H1 (cell line): ENCODE measurements at regions not wholly inside any gene's neighbourhood (a gene's known extent, or its start where the extent isn't known, plus 50 kb on each side); places are given as distances from the start of the nearest gene placed in this dataset.

Experiments
- CTCF ChIA-PET: fragments of 300-600 bp; sonication (Branson Sonifier 250); formaldehyde crosslinking; loops from one replicate; lab custom pipeline; 2021; ENCODE audit not compliant: partially characterized antibody; lab: Charles Lee
- POLR2A ChIA-PET: fragments of 300-600 bp; sonication (Branson Sonifier 250); formaldehyde crosslinking; loops from one replicate; lab custom pipeline; 2021; ENCODE audit warnings: inconsistent platforms; ENCODE audit not compliant: partially characterized antibody; lab: Charles Lee
- DNase-seq, 2 experiments: peaks; one replicate each; pipeline versions ENCODE4 v3.0.0 to v3.0.0-alpha.2; 2010 to 2022; ENCODE audit warnings: low spot score in 2 of 2, low read depth in 1 of 2, mixed read lengths in 1 of 2
- FAIRE-seq: peaks from 2 replicates; lab custom pipeline; 2011; peaks lifted over from hg19 to GRCh38; lab: Jason Lieb, UNC
- H2AFZ ChIP-seq: 2 replicates; pipeline ENCODE4 v1.8.1; 2012; ENCODE audit warnings: low read length, inconsistent platforms
- H2AK5ac ChIP-seq: 2 replicates; pipeline ENCODE4 v1.6.1; 2013; ENCODE audit warnings: low read depth, low read length
- H2BK120ac ChIP-seq: replicated peaks from 2 replicates; pipeline ENCODE3; 2013; ENCODE audit warnings: low read depth, low read length, inconsistent platforms
- H2BK12ac ChIP-seq: 2 replicates; pipeline ENCODE4 v1.6.1; 2013; ENCODE audit warnings: low read depth, low read length
- H2BK15ac ChIP-seq: 2 replicates; pipeline ENCODE4 v1.6.1; 2013; ENCODE audit warnings: low read length
- H2BK20ac ChIP-seq: 2 replicates; pipeline ENCODE4 v1.6.1; 2013; ENCODE audit warnings: low read length
- H2BK5ac ChIP-seq: 2 replicates; pipeline ENCODE4 v1.6.1; 2013; ENCODE audit warnings: low read depth, low read length
- H3K14ac ChIP-seq: 2 replicates; pipeline ENCODE4 v1.6.1; 2013; ENCODE audit warnings: inconsistent platforms; ENCODE audit not compliant: insufficient read length
- H3K18ac ChIP-seq: 2 replicates; pipeline ENCODE4 v1.6.1; 2013; ENCODE audit warnings: low read length; ENCODE audit errors: extremely low read depth
- H3K23ac ChIP-seq: 2 replicates; pipeline ENCODE4 v1.6.1; 2013; ENCODE audit warnings: inconsistent platforms; ENCODE audit not compliant: insufficient read length
- H3K23me2 ChIP-seq: 2 replicates; pipeline ENCODE4 v1.6.1; 2013; ENCODE audit warnings: low read depth, low read length
- H3K27ac ChIP-seq: 2 replicates; pipeline ENCODE4 v1.6.1; 2011; ENCODE audit warnings: low read depth, low read length, inconsistent platforms
- H3K27me3 ChIP-seq, 4 experiments: replicated peaks in 1 of 4; 1 replicate in 1 of 4; 2 replicates in 3 of 4; pipeline versions ENCODE4 v1.6.1 to v1.8.1; 2011 to 2013; ENCODE audit warnings: low read length in 3 of 4, mild to moderate bottlenecking in 3 of 4, inconsistent platforms in 2 of 4, mixed read lengths in 2 of 4, moderate library complexity in 1 of 4; ENCODE audit not compliant: control insufficient read depth in 3 of 4, insufficient read depth in 3 of 4; ENCODE audit errors: extremely low read depth in 1 of 4
- H3K36me3 ChIP-seq, 4 experiments: 2 replicates each; pipeline versions ENCODE4 v1.6.1 to v1.8.1; 2011 to 2013; ENCODE audit warnings: mild to moderate bottlenecking in 4 of 4, low read length in 3 of 4, moderate library complexity in 2 of 4, control low read depth in 1 of 4, inconsistent platforms in 1 of 4; ENCODE audit not compliant: insufficient read depth in 4 of 4, control insufficient read depth in 2 of 4
- H3K4ac ChIP-seq: replicated peaks from 2 replicates; pipeline ENCODE3; 2013; ENCODE audit warnings: low read length, low read depth, mixed read lengths, inconsistent platforms; ENCODE audit not compliant: insufficient read length
- H3K4me1 ChIP-seq, 4 experiments: replicated peaks in 1 of 4; 1 replicate in 1 of 4; 2 replicates in 3 of 4; pipeline versions ENCODE4 v1.6.1 to v1.8.1; 2011 to 2013; ENCODE audit warnings: low read length in 3 of 4, inconsistent platforms in 2 of 4, mixed read lengths in 1 of 4; ENCODE audit not compliant: insufficient read depth in 4 of 4, control insufficient read depth in 3 of 4
- H3K4me2 ChIP-seq, 2 experiments: 2 replicates each; pipeline versions ENCODE4 v1.6.1 to v1.8.1; 2011 to 2013; ENCODE audit warnings: low read depth in 2 of 2, low read length in 2 of 2, control low read depth in 1 of 2, inconsistent platforms in 1 of 2, mild to moderate bottlenecking in 1 of 2; ENCODE audit not compliant: insufficient read depth in 1 of 2
- H3K4me3 ChIP-seq, 4 experiments: fragments of 200-600, 300-600 bp in 1 of 4; sonication (generic), shearing (Covaris generic), sonication (Bioruptor Twin) in 1 of 4; 2 replicates each; pipeline versions ENCODE4 v1.5.1 to v1.8.1; 2011 to 2016; ENCODE audit warnings: low read length in 4 of 4, low read depth in 3 of 4, control low read depth in 2 of 4, inconsistent platforms in 2 of 4, mild to moderate bottlenecking in 2 of 4, mixed read lengths in 1 of 4, moderate library complexity in 1 of 4; ENCODE audit not compliant: insufficient read depth in 2 of 4; ENCODE audit errors: extremely low read depth in 1 of 4
- H3K56ac ChIP-seq: replicated peaks from 2 replicates; pipeline ENCODE3; 2013; ENCODE audit warnings: low read depth, mild to moderate bottlenecking, mixed read lengths, low read length, inconsistent platforms; ENCODE audit not compliant: insufficient read length
- H3K79me1 ChIP-seq: 2 replicates; pipeline ENCODE4 v1.6.1; 2013; ENCODE audit warnings: low read depth, low read length, control low read depth
- H3K79me2 ChIP-seq, 2 experiments: 2 replicates each; pipeline versions ENCODE4 v1.6.1 to v1.8.1; 2012 to 2013; ENCODE audit warnings: low read length in 2 of 2, mild to moderate bottlenecking in 2 of 2, inconsistent platforms in 1 of 2; ENCODE audit not compliant: insufficient read depth in 2 of 2, control insufficient read depth in 1 of 2
- H3K9ac ChIP-seq, 4 experiments: replicated peaks in 1 of 4; 1 replicate in 1 of 4; 2 replicates in 3 of 4; pipeline versions ENCODE4 v1.6.1 to v1.8.1; 2011 to 2013; ENCODE audit warnings: low read depth in 3 of 4, low read length in 3 of 4, control low read depth in 2 of 4, mild to moderate bottlenecking in 2 of 4, moderate library complexity in 2 of 4, inconsistent platforms in 1 of 4; ENCODE audit errors: extremely low read depth in 1 of 4
- H3K9me3 ChIP-seq, 2 experiments: 2 replicates each; pipeline versions ENCODE4 v1.6.1 to v1.8.1; 2012 to 2013; ENCODE audit warnings: mild to moderate bottlenecking in 2 of 2, moderate library complexity in 2 of 2, control low read depth in 1 of 2, inconsistent platforms in 1 of 2, low read depth in 1 of 2, low read length in 1 of 2, mixed read lengths in 1 of 2; ENCODE audit not compliant: insufficient read depth in 2 of 2
- H4K20me1 ChIP-seq, 2 experiments: replicated peaks in 1 of 2; 2 replicates each; pipeline versions ENCODE3 to v1.8.1; 2011 to 2013; ENCODE audit warnings: inconsistent platforms in 2 of 2, low read length in 2 of 2, mild to moderate bottlenecking in 1 of 2; ENCODE audit not compliant: insufficient read depth in 2 of 2, control insufficient read depth in 1 of 2
- H4K5ac ChIP-seq: 2 replicates; pipeline ENCODE4 v1.6.1; 2013; ENCODE audit warnings: low read length, low read depth, mixed read lengths, inconsistent platforms; ENCODE audit not compliant: insufficient read length
- H4K8ac ChIP-seq: 2 replicates; pipeline ENCODE4 v1.8.0; 2013; ENCODE audit warnings: mild to moderate bottlenecking, moderate library complexity, low read length, inconsistent platforms; ENCODE audit not compliant: insufficient read depth; ENCODE audit errors: extremely low read depth
- H4K91ac ChIP-seq: replicated peaks from 2 replicates; pipeline ENCODE3; 2013; ENCODE audit warnings: low read length, mixed read lengths, inconsistent platforms; ENCODE audit not compliant: insufficient read length
- CHD7 ChIP-seq: fragments of 300-600 bp; sonication (generic); IDR thresholded peaks from 2 replicates; pipeline ENCODE4 v1.7.1; 2012; ENCODE audit warnings: low read length, moderate library complexity, mild to moderate bottlenecking, inconsistent platforms; ENCODE audit not compliant: insufficient replicate concordance
- WGBS, 2 experiments: shearing (Covaris generic) in 1 of 2; methylation state at CpG; one replicate each; pipeline versions ENCODE4 v1.1.6 to v1.1.7; 2013 to 2015; ENCODE audit warnings: low lambda C conversion rate in 2 of 2, mixed read lengths in 2 of 2, inconsistent platforms in 1 of 2, low coverage in 1 of 2, missing lambda C conversion rate in 1 of 2; ENCODE audit not compliant: insufficient replicate concordance in 2 of 2, insufficient coverage in 1 of 2, insufficient read length in 1 of 2; ENCODE audit errors: extremely low coverage in 1 of 2, missing lambda C conversion rate in 1 of 2; 5-methylcytosine and 5-hydroxymethylcytosine counted together

DNA sequence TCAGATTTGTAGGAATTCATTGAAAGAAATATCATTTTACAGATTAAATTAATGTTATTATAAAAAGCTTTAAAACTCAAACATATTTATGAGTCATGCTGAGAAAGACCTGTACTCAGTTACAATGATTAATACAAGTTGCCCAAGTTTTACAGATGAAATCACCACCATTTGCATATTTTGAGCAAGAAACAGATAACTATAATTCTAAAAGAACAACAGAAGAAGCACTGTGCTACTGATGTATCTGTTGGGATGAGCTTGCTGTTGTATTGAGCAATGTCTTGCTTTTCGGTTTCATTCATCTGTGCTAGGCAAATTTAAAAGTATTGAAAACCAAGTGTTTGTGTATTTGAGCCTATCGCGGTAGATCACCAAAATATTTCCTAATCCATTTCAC lies 1589.1 kb upstream of the ZEB2 start:
- H4K8ac ChIP-seq = no peak overlapping the region
- CTCF ChIA-PET = no interaction called here
- no peak overlapping the region for H3K14ac ChIP-seq
- TF ChIP-seq CHD7 = no peak

More for the DNA sequence above, 1589.1 kb upstream of the ZEB2 start:
- no peak overlapping the region for H3K23ac ChIP-seq
- no peak for FAIRE-seq
- 94% methylated on average over 3 of the region's 3 CpGs; no CpG with 5 or more reads in 1 of the 2 experiments for WGBS, 2 experiments
- H3K79me1 ChIP-seq = no peaks in the 10 kb centered on the region
- H3K36me3 ChIP-seq = no peaks in the 10 kb centered on the region
- H3K9ac ChIP-seq = no peak overlapping the region
- no peak overlapping the region for H3K56ac ChIP-seq
- no peak overlapping the region for H2AFZ ChIP-seq
- no peaks in the 10 kb centered on the region for H3K23me2 ChIP-seq
- H2BK120ac ChIP-seq = no peak overlapping the region
- no peaks in the 10 kb centered on the region for H3K9me3 ChIP-seq
- no peaks in the 10 kb centered on the region for H3K79me2 ChIP-seq
- H2BK5ac ChIP-seq = no peak overlapping the region
- H3K27ac ChIP-seq = no peak overlapping the region
- H4K20me1 ChIP-seq = no peaks in the 10 kb centered on the region
- no peak overlapping the region for H2BK15ac ChIP-seq
- H3K4me3 ChIP-seq = no peak overlapping the region
- H4K91ac ChIP-seq = no peak overlapping the region
- POLR2A ChIA-PET = no interaction called here
- H2AK5ac ChIP-seq = no peak overlapping the region
- H4K5ac ChIP-seq = no peak overlapping the region
- H3K4me2 ChIP-seq = no peak overlapping the region
- no peaks in the 10 kb centered on the region for H3K4me1 ChIP-seq
- no peak for DNase-seq
- H2BK20ac ChIP-seq = no peak overlapping the region
- H3K27me3 ChIP-seq = no peaks in the 10 kb centered on the region
- H2BK12ac ChIP-seq = no peak overlapping the region
- H3K18ac ChIP-seq = no peak overlapping the region
- H3K4ac ChIP-seq = no peak overlapping the region
